NCI-H1105 treated with DMSO at 0.1 percent for 48 hours (cell line): ENCODE measurements at regions not wholly inside any gene's neighbourhood (a gene's known extent, or its start where the extent isn't known, plus 50 kb on each side); places are given as distances from the start of the nearest gene placed in this dataset.
"Not testable (repeated sequence)": the region's sequence is repeated elsewhere in the genome, so short reads cannot be mapped to it uniquely, and the experiment has no call there.

Experiments used
- DNase-seq: peaks from one replicate; lab custom pipeline; 2025; lab: John Stamatoyannopoulos, UW

DNA sequence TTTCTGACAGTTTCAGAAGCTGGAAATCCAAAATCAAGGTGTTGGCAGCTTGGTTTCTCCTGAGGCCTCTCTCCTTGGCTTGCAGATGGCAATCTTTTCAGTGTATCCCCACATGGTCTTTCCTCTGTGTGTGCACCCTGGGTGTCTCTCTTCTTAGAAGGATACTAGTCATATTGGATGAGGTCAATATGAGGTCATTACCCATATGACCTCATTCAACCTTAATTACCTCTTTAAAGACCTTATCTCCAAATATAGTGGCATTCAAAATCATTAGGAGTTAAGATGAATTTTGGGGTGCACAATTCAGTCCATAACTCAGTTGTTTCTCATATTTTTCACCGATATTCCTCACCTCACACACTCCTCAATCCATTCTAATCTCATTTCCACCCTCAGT, 92.4 kb upstream of the TGM3 start:
- no peak for DNase-seq

- no peak for DNase-seq
Measured at GRCh38 chr20:2204021-2204420, 91.8 kb upstream of the TGM3 start.

DNA sequence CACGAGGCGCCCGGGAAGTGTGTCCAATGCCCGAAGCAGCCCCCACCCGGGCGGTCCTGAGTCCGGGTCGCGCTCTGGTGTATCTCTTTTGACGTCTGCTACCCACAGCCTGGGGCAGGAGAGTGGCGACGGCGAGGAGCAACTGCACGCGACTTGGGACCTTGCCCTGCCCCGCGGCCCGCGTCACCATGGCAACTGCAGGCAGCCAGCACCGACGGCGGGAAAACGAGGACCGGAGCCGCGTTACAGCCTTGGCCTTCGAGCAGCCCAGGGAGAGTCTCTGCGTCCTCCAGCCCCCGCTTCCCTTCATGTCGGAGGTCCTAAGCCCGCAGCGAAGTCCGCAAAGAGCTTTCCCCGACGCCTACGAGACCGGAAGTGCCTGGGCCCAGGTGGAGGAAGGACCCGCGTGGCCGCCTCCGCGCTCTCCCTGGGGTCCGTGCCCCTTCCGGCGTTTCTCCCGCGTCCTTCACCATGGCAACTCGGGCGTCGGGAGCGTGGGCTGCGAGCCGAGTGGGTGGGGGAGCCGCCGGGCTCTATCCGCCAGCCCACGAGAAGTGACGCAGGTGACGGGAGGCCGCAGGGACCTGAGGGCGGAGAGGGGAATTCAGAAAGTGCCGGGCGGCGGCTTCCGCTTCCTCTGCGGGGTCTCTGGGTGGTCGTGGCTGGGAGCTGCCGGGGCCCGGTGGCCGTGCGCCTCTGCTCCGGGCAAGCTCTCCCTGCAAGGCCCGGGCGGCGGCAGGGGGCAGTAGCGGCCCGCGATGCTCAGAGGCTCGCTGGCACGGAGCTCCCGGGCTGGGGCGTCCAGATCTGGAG, 88.6 kb upstream of the TGM3 start:
- DNase-seq: peak; percentile 75

- DNase-seq: peak; percentile 47
Measured at GRCh38 chr20:2207770-2208097, 88.1 kb upstream of the TGM3 start.

DNA sequence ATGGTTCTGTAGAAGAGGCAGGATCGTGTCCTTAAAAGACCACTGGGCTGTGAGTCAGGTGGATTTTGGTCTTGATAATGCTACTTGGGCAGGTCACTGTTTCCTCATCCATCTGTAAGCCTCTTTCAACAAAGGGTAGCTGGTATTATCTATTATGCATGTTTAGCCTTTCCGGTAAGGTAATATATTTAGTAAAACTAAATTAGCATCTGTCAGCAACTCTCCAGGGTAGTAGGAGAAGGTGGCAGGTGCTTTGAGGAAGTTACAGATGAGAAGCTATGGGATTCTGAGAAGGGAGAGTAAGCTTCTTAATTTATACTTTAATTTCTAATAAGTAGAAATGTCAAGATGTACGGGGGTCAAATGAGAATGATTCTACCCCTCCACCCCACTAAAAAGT, 86.9 kb upstream of the TGM3 start:
- no peak for DNase-seq

DNA sequence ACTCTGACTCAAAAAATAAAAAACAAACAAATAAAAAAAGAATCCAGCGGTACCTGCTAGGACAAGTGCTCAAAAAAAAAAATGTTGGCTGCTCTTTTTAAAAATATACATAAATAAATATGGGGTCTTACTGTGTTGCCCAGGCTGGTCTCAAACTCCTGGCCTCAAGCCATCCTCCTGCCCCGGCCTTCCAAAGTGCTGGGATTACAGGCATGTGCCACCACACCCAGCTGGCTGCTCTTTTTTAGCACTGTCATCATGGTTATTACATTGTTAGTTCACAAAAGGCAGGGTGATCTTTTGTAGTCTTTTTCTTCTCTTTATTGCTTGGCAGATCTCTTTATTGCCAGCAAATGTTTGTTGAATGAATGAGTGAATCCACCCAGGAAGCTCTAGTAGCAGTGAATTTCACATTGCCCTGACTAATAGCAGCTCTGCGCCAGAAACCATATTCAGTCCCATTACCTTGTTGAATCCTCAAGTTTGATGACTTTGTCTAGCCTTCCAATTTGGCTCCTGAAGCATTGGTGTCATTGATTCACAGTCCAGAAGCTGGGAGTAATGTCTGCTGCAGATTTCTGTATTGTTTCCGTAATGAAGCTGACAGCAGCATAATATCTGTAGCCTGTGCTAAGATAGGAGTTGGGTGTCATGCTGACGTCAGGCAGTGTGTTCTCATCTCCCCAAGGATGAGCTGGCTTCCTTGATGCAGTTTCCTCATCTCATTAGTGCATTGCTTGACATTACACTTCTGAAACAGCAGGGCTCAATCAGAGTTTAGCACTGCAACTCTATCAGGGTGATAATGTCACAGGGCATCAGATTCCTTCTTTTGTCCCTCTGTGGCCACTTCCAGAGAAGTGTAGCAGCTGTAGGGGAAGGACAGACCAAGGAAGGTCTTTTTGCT, 84.9 kb upstream of the TGM3 start:
- no peak for DNase-seq

- no peak for DNase-seq
Measured at GRCh38 chr20:2212456-2213015, 83.3 kb upstream of the TGM3 start.

DNA sequence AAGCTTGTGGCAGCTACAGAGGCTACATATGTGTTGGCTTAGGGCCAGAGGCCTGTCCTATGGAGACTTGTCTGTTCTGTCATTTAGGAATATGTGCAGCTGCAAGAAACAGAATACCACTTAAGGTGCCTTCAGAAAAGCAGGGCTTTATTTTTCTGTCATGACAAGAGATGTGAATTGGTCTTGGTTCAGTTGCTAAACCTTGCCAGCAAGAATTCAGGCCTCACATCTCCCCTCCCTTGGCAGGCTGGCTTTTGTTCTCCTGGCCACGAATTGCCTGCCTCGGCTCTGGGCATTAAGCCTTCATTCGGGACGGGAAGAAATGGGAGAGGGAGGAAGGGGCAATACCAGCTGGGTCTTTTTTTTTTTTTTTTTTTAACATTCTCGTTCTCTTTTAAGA, 82.4 kb upstream of the TGM3 start:
- no peak for DNase-seq

GRCh38 chr20:2217857-2218539, 77.8 kb upstream of the TGM3 start:
- no peak for DNase-seq

DNA sequence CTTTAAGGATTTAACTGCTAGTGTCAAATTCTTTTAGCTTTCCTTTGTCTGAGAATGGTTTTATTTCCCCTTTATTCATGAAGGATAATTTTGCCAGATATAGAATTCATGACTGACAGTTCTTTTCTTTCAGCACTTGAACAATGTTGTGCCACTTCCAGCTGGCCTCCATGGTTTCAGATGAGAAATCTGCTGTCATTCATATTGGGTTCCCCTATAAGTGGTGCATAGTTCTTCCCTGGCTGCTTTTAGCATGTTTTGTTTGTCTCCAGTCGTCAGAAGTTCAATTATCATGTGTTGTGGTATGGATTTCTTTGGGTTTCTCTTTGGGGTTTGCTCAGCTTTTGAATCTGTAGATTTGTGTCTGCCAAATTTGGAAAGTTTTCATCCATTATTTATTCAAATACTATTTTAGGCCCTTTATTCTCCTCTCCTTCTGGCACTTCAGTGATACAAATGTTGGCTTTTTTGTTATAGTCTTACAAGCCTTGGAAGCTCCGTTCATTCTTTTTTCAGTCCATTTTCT, 76.3 kb upstream of the TGM3 start:
- DNase-seq: no peak

DNA sequence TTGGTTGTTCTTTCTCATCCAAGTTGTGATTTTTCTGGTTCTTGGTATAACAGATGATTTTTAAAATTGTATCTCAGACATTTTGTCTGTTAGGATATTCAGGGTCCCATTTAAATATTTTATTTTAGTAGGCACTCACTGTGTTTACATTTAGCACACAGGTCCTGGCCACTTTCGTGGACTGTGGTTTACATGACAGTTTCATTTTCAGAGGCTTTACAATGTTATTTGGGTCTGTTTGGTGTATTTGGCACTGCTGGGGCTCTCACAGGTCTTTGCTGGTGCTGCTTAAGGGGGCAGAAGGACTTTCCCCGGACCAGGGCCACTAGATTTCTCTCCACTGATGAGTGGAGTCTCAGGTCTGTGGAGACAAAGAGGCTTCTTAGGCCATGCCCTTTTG, 75.5 kb upstream of the TGM3 start:
- no peak for DNase-seq

- DNase-seq: no peak
Measured at GRCh38 chr20:2221921-2222320, 73.9 kb upstream of the TGM3 start.

DNA sequence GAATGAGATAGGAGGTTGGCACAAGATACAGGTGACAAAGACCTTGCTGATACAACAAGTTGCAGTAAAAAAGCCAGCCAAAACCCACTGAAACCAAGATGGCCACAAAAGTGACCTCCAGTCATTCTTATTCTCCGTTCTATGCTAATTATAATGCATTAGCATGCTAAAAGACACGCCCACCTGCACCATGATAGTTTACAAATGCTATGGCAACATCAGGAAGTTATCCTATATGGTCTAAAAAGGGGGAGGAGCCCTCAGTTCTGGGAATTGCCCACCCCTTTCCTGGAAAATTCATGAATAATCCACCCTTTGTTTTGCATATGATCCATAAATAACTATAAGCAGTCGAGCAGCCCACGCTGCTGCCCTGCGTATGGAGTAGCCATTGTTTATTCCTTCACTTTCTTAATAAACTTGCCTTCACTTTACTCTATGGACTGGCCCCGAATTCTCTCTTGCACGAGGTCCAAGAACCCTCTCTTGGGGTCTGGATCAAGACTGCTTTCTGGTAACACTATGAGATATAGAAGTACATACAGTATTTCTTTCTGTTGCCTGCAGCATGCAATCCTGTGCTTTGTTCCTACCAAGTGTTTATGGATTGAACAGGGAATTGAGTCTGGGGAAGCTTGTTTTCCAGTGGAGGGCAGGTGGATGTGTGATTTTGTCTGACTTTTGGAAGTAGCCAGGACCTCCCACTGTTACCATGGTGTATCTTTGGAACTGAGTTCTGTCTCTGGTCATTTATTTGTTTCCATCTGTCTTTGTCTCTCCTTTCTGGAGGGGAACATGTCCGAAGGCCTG, 72.0 kb upstream of the TGM3 start:
- DNase-seq: no peak

DNA sequence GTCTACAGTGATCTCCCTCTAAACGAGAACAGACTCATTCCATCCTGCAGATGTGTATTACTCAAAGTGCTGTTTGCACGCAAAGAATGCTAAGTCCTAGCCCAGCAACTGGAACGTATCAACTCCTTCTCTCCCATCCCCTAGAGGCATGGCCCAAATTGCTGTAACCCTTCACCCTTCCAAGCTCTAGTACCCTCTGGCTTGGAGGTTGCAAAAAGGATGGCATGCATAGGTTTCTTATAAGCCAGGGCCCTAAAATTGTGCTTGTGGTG, 71.5 kb upstream of the TGM3 start:
- no peak for DNase-seq

GRCh38 chr20:2227285-2227684, 68.5 kb upstream of the TGM3 start:
- DNase-seq: not testable (repeated sequence)

GRCh38 chr20:2227861-2228260, 67.9 kb upstream of the TGM3 start:
- DNase-seq: no peak

- no peak for DNase-seq
Measured at GRCh38 chr20:2228926-2229325, 66.9 kb upstream of the TGM3 start.

DNA sequence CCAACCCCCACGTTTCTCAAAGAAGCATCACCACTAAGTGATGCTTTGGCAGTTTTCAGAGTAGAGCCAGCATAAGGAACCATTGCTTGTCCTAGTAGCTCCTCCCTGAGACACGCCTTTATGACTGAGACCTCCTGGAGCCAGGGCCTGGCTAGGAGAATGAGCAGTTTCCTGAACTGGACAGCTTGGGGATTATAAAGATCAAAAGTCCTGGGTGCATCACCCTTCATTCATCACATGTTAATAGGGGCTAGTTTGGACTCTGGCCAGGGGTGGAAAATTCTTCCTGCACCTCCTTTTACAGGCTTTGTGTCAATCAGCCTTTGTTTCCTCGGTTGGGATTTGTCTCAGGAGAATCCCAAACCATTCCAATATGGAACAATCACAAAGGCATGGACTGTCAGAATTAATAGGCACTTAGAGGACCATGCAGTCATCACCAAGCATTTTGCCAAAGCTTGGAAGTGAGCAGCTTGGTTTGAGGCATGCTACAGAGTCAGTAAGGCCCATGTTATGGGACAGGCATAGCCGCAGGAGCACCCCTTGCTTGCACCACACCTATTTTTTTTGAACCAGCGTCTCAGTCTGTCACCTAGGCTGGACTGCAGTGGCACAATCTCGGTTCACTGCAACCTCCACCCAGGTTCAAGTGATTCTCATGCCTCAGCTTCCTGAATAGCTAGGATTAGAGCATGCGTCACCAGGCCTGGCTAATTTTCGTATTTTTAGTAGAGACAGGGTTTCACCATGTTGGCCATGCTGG, 64.9 kb upstream of the TGM3 start:
- no peak for DNase-seq

GRCh38 chr20:2231701-2232100, 64.1 kb upstream of the TGM3 start:
- no peak for DNase-seq

- no peak for DNase-seq
Measured at GRCh38 chr20:2234598-2235191, 61.1 kb upstream of the TGM3 start.
